LNCaP clone FGC (cell line): ENCODE measurements at regions not wholly inside any gene's neighbourhood (a gene's known extent, or its start where the extent isn't known, plus 50 kb on each side); places are given as distances from the start of the nearest gene placed in this dataset.

Experiments used
- DNase-seq: peaks from one replicate; pipeline ENCODE4 v3.0.0-alpha.2; 2011; ENCODE audit warnings: low read depth
- H3K4me3 ChIP-seq: 2 replicates; pipeline ENCODE4 v1.5.1; 2011; ENCODE audit warnings: mild to moderate bottlenecking, low read depth, low read length, control low read depth
- TF ChIP-seq, protein P1 (sequence below): IDR thresholded peaks from 2 replicates; pipeline ENCODE4 v1.5.1; 2012; ENCODE audit warnings: mild to moderate bottlenecking; ENCODE audit not compliant: control insufficient read depth, insufficient read depth; ENCODE audit errors: extremely low read depth

DNA sequence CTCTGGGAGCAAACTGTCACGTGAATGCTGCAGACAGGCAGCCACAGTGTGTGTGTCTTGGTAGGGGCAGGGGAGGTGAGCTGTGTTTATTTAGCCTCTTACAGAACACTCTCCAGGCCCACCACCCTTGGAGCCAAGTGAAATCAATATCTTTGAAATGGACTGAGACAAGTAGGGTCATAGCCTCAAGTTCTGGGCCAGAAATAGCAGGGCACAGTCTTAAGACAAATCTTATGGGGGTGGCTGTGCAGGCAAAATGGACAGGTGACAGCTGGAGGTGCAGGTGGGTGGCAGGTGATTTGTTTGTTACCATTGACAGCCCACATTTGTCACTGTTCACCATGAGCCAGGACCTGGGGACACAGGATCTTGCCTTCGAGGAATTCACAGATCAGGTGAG lies 93.6 kb upstream of the NMNAT3 start:
- TF ChIP-seq, protein P1, sequence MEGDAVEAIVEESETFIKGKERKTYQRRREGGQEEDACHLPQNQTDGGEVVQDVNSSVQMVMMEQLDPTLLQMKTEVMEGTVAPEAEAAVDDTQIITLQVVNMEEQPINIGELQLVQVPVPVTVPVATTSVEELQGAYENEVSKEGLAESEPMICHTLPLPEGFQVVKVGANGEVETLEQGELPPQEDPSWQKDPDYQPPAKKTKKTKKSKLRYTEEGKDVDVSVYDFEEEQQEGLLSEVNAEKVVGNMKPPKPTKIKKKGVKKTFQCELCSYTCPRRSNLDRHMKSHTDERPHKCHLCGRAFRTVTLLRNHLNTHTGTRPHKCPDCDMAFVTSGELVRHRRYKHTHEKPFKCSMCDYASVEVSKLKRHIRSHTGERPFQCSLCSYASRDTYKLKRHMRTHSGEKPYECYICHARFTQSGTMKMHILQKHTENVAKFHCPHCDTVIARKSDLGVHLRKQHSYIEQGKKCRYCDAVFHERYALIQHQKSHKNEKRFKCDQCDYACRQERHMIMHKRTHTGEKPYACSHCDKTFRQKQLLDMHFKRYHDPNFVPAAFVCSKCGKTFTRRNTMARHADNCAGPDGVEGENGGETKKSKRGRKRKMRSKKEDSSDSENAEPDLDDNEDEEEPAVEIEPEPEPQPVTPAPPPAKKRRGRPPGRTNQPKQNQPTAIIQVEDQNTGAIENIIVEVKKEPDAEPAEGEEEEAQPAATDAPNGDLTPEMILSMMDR = no peak
- H3K4me3 ChIP-seq = no peak overlapping the region
- no peak for DNase-seq

- TF ChIP-seq, protein P1 = no peak
- no peak for DNase-seq
- no peak overlapping the region for H3K4me3 ChIP-seq
Measured at GRCh38 chr3:139770577-139770976, 92.8 kb upstream of the NMNAT3 start.

- TF ChIP-seq, protein P1 = no peak
- DNase-seq = no peak
- H3K4me3 ChIP-seq = no peak overlapping the region
Measured at GRCh38 chr3:139769796-139770195, 92.0 kb upstream of the NMNAT3 start.

DNA sequence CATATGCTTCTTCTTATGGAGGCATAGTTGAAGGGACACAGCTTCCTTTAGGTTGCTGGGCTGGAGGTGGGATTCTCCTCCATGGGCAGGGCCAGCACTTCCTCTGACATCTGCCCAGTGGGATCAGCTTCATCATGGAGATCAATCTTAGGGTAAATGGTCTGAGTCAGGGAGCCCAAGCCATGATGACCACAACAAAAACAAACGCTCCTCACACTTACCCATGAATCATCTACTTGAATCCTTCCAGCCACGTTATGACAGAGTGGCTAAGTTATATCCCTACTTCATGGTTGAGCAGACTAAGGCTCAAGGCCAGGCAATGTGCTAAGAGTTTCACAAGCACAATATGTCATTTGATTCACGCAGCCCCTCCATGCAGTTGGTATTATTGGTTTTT lies 87.2 kb upstream of the NMNAT3 start:
- TF ChIP-seq, protein P1 = no peak
- H3K4me3 ChIP-seq = no peak overlapping the region
- no peak for DNase-seq

DNA sequence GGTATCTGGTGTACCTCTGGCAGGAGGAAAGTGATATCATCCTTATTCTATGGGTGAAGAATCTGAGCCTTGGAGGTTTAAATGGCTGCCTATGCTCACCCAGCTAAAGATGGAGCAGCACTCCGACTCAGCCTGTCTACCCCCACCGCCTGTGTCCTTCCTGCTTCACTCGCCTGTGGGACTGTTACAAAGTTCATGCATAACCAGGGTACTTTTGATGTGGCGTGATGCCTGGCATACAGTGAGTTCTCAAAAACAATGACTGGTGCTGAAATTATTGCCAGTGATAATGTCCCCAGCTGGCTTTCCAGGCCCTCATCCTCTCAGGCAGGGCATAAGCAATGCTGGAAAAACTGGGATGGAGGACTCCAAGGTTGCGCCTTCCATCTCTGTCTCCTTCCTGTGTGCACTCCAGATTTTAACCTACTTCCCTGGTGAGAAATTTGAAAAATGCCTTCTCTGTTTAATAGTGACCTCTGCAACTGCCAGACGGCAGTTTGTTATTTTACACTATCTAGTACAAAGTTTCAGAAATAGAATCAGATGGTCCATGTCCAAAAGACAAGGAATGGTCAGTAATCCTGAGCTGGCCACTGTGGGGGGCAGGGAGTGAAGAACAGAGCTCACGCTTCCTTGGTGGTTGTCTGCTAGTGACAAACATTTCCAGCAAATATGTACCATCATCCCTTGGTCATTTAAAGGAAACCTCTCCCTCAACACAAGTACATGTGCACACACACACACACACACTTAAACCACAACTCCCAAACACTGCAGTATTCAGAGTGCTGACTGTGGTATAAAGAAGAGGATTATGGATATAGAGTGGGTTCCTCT lies 86.5 kb upstream of the NMNAT3 start:
- TF ChIP-seq, protein P1 = no peak
- no peak overlapping the region for H3K4me3 ChIP-seq

GRCh38 chr3:139762302-139762701 lies 84.5 kb upstream of the NMNAT3 start:
- DNase-seq = no peak

More for the DNA sequence above, 86.5 kb upstream of the NMNAT3 start:
- no peak for DNase-seq

More at GRCh38 chr3:139762302-139762701, 84.5 kb upstream of the NMNAT3 start:
- H3K4me3 ChIP-seq = no peak overlapping the region
- TF ChIP-seq, protein P1 = no peak
